ENCODE measurements at regions not wholly inside any gene's neighbourhood (a gene's known extent, or its start where the extent isn't known, plus 50 kb on each side); places are given as distances from the start of the nearest gene placed in this dataset.

DNA sequence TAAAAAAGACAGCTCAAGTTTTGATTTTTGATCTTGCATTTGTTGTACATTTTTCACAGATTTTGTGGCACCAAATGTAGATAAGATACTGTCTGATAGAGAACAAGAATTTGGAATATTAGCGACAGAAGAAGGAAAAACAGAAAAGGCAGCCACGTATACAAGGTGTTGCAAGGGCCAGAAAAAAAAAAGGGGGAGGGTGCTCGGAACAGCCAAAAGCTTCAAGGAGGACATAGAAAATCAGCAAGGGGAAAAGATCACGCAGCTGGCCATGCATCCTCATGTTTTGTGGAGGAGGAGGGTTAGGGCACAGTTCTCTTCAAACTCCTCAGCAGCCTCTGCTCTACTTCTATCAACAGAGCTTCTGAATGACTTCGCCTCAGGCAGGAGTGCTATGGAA is 80.7 kb upstream of the MROH9 start:
- CTCF ChIA-PET, result interaction anchor here (0.7 to 1.0 kb wide), 2 partner anchors 15 to 312 kb away, joined by 3 read pairs; no protein-coding TSS in a partner anchor
- H3K79me2 ChIP-seq (ENCODE audit: control insufficient read depth, insufficient read depth, low read length), result no peaks in the 10 kb centered on the region
- no peak overlapping the region for H3K27ac ChIP-seq (ENCODE audit: control insufficient read depth, insufficient read depth)
- no peaks in the 10 kb centered on the region for H3K36me3 ChIP-seq (ENCODE audit: control insufficient read depth in 2 of 2, insufficient read depth in 2 of 2, low read length in 1 of 2)
- SMC1A ChIA-PET (ENCODE audit: uncharacterized antibody, unreplicated experiment), result interaction anchor here (0.8 to 1.5 kb wide), 6 partner anchors 10 to 181 kb away, joined by 3 to 7 read pairs (median 3); no protein-coding TSS in a partner anchor
- TF ChIP-seq RBBP5 (conservative IDR thresholded peaks at IDR 0.05) (no peak), NFXL1 (IDR thresholded peaks at IDR 0.05; ENCODE audit: borderline replicate concordance) (no peak), RUNX3 (IDR thresholded peaks at IDR 0.05; ENCODE audit: low read length) (no peak), NBN (IDR thresholded peaks at IDR 0.05) (no peak), POLR2AphosphoS5 (IDR thresholded peaks at IDR 0.05; ENCODE audit: low read length) (no peak), ASH2L (IDR thresholded peaks at IDR 0.05; ENCODE audit: borderline replicate concordance, low read depth) (no peak), SUPT20H (IDR thresholded peaks at IDR 0.05; ENCODE audit: borderline replicate concordance, control insufficient read depth, low read depth, low read length) (no peak), SMC3 (IDR thresholded peaks at IDR 0.05; ENCODE audit: borderline replicate concordance, low read length) (no peak), BRCA1 (IDR thresholded peaks at IDR 0.05; ENCODE audit: low read depth, low read length) (no peak), ZNF384 (IDR thresholded peaks at IDR 0.05; ENCODE audit: borderline replicate concordance, low read depth, low read length) (no peak), ZBED1 (IDR thresholded peaks at IDR 0.05; ENCODE audit: borderline replicate concordance) (no peak), HDAC6 (IDR thresholded peaks at IDR 0.05; ENCODE audit: unreplicated experiment) (no peak), SIN3A (IDR thresholded peaks at IDR 0.05; ENCODE audit: low read depth, low read length) (no peak), KDM1A (IDR thresholded peaks at IDR 0.05; ENCODE audit: borderline replicate concordance) (no peak), ZNF622 (IDR thresholded peaks at IDR 0.05) (no peak)
- TF ChIP-seq, protein P1, sequence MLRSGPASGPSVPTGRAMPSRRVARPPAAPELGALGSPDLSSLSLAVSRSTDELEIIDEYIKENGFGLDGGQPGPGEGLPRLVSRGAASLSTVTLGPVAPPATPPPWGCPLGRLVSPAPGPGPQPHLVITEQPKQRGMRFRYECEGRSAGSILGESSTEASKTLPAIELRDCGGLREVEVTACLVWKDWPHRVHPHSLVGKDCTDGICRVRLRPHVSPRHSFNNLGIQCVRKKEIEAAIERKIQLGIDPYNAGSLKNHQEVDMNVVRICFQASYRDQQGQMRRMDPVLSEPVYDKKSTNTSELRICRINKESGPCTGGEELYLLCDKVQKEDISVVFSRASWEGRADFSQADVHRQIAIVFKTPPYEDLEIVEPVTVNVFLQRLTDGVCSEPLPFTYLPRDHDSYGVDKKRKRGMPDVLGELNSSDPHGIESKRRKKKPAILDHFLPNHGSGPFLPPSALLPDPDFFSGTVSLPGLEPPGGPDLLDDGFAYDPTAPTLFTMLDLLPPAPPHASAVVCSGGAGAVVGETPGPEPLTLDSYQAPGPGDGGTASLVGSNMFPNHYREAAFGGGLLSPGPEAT (IDR thresholded peaks at IDR 0.05; ENCODE audit: low read depth), result no peak
- TF ChIP-seq, protein P2, sequence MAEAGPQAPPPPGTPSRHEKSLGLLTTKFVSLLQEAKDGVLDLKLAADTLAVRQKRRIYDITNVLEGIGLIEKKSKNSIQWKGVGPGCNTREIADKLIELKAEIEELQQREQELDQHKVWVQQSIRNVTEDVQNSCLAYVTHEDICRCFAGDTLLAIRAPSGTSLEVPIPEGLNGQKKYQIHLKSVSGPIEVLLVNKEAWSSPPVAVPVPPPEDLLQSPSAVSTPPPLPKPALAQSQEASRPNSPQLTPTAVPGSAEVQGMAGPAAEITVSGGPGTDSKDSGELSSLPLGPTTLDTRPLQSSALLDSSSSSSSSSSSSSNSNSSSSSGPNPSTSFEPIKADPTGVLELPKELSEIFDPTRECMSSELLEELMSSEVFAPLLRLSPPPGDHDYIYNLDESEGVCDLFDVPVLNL (IDR thresholded peaks at IDR 0.05; ENCODE audit: low read depth, low read length), result no peak
- TF ChIP-seq, protein P3, sequence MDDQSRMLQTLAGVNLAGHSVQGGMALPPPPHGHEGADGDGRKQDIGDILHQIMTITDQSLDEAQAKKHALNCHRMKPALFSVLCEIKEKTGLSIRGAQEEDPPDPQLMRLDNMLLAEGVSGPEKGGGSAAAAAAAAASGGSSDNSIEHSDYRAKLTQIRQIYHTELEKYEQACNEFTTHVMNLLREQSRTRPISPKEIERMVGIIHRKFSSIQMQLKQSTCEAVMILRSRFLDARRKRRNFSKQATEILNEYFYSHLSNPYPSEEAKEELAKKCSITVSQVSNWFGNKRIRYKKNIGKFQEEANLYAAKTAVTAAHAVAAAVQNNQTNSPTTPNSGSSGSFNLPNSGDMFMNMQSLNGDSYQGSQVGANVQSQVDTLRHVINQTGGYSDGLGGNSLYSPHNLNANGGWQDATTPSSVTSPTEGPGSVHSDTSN (IDR thresholded peaks at IDR 0.05; ENCODE audit: insufficient replicate concordance, low read depth, low read length), result no peak
- WGBS (ENCODE audit: insufficient coverage, insufficient replicate concordance, low lambda C conversion rate, missing lambda C conversion rate), result 25% methylated on average over 4 of the region's 5 CpGs
- POLR2A ChIA-PET, result interaction anchor here (0.5 kb wide), 1 partner anchor 90 kb away, joined by 3 read pairs; no protein-coding TSS in a partner anchor
- H3K9me3 ChIP-seq (replicated peaks; ENCODE audit: control insufficient read depth, insufficient read depth, low read length), result no peaks in the 10 kb centered on the region
- H3K4me1 ChIP-seq (ENCODE audit: control insufficient read depth, insufficient read depth, low read length), result peaks cover 10% of the 10 kb centered on the region
- FAIRE-seq, result no peak
- no peaks in the 10 kb centered on the region for H3K27me3 ChIP-seq (replicated peaks in 1 of 2; ENCODE audit: control insufficient read depth in 2 of 2, insufficient read depth in 2 of 2, low read length in 1 of 2)
- H4K20me1 ChIP-seq (ENCODE audit: control insufficient read depth, insufficient read depth), result no peaks in the 10 kb centered on the region
- no peak for ATAC-seq
- intact Hi-C loops (cut with micrococcal nuclease; ENCODE audit: unreplicated experiment), result no loop called here
- RAD21 ChIA-PET (ENCODE audit: unreplicated experiment), result interaction anchor here (0.9 to 1.2 kb wide), 2 partner anchors 25 to 64 kb away, joined by 3 read pairs; no protein-coding TSS in a partner anchor
- H2AFZ ChIP-seq (ENCODE audit: control insufficient read depth, low read depth, low read length), result no peak overlapping the region
- in situ Hi-C loops (cut with MboI), result no loop called here
- no peak overlapping the region for H3K4me2 ChIP-seq (ENCODE audit: control insufficient read depth, insufficient read depth)
- H3K4me3 ChIP-seq, result no peak overlapping the region
- H3K9ac ChIP-seq (ENCODE audit: control insufficient read depth, insufficient read depth, low read length), result no peak overlapping the region
- no TSS peak for BruUV-seq (replicated peaks)
- no peak for DNase-seq (ENCODE audit: low read depth, low spot score)
